A549 (cell line): ENCODE measurements at regions not wholly inside any gene's neighbourhood (a gene's known extent, or its start where the extent isn't known, plus 50 kb on each side); places are given as distances from the start of the nearest gene placed in this dataset.

ENCODE experiments used
- ATAC-seq, 2 experiments: fragments of 200-7000 bp in 1 of 2; fragments of >200 bp in 1 of 2; cut with Nextera tagmentation in 1 of 2; cut with Tn5 transposase in 1 of 2; 3 replicates each; pipeline versions ENCODE4 v1.8.0 to v1.9.1; 2018 to 2020; ENCODE audit warnings: mild to moderate bottlenecking in 1 of 2, moderate library complexity in 1 of 2
- CTCF ChIA-PET: fragments of 300-600 bp; sonication (Branson Sonifier 250); formaldehyde crosslinking; extraction: SDS; loops from one replicate; lab custom pipeline; 2021; ENCODE audit warnings: antibody characterized with exemption, inconsistent platforms; lab: Yijun Ruan, JAX
- POLR2A ChIA-PET: fragments of 350-600 bp; formaldehyde crosslinking; extraction: SDS; loops from one replicate; lab custom pipeline; 2021; ENCODE audit warnings: antibody characterized with exemption, inconsistent platforms; lab: Yijun Ruan, JAX
- DNase-seq, 2 experiments: peaks; one replicate each; pipeline versions ENCODE4 v3.0.0 to v3.0.0-alpha.2; 2011 to 2016; ENCODE audit warnings: low read depth in 1 of 2, low spot score in 1 of 2
- FAIRE-seq: peaks from 2 replicates; lab custom pipeline; 2011; peaks lifted over from hg19 to GRCh38; lab: Jason Lieb, UNC
- H3K27ac ChIP-seq, 2 experiments: fragments of >200 bp; sonication (Bioruptor Twin); formaldehyde crosslinking; 3 replicates each; pipeline ENCODE4 v1.5.1; 2016 to 2017
- H3K4me1 ChIP-seq: fragments of >200 bp; sonication (Bioruptor Twin); formaldehyde crosslinking; 3 replicates; pipeline ENCODE4 v1.6.1; 2016
- H3K4me2 ChIP-seq: fragments of >200 bp; sonication (Bioruptor Twin); formaldehyde crosslinking; 3 replicates; pipeline ENCODE4 v1.6.1; 2016
- H3K4me3 ChIP-seq: fragments of >200 bp; sonication (Bioruptor Twin); formaldehyde crosslinking; 3 replicates; pipeline ENCODE4 v1.5.1; 2016
- H3K9me3 ChIP-seq: fragments of >200 bp; sonication (Bioruptor Twin); formaldehyde crosslinking; 3 replicates; pipeline ENCODE4 v1.6.1; 2016
- CEBPB ChIP-seq, 2 experiments: fragments of >200 bp in 1 of 2; sonication (Bioruptor Twin) in 1 of 2; formaldehyde crosslinking in 1 of 2; IDR thresholded peaks; 2 replicates each; pipeline ENCODE4 v1.6.1; 2012 to 2016
- E2F6 ChIP-seq: IDR thresholded peaks from 2 replicates; pipeline ENCODE4 v1.6.1; 2012; ENCODE audit warnings: low read depth, borderline replicate concordance
- EHF ChIP-seq: fragments of 250-450 bp; sonication (Bioruptor Pico); IDR thresholded peaks from 2 replicates; pipeline ENCODE4 v1.5.0; 2020; ENCODE audit warnings: mild to moderate bottlenecking
- FOSB ChIP-seq: fragments of 250-450 bp; sonication (Bioruptor Pico); IDR thresholded peaks from 2 replicates; pipeline ENCODE4 v1.5.0; 2020; ENCODE audit warnings: mild to moderate bottlenecking, moderate library complexity
- FOSL2 ChIP-seq, 2 experiments: fragments of 450-650 bp in 1 of 2; fragments of >200 bp in 1 of 2; sonication (Bioruptor Twin) in 1 of 2; formaldehyde crosslinking; IDR thresholded peaks; 2 replicates each; pipeline versions ENCODE4 v1.5.0 to v1.6.1; 2016 to 2020; ENCODE audit warnings: mild to moderate bottlenecking in 1 of 2, moderate library complexity in 1 of 2
- MAFK ChIP-seq: fragments of 450-650 bp; IDR thresholded peaks from 2 replicates; pipeline ENCODE4 v1.6.1; 2014; ENCODE audit not compliant: partially characterized antibody
- MAX ChIP-seq: IDR thresholded peaks from 2 replicates; pipeline ENCODE4 v1.6.1; 2012
- NPAS2 ChIP-seq: fragments of 250-450 bp; sonication (Bioruptor Pico); IDR thresholded peaks from 2 replicates; pipeline ENCODE4 v1.8.0; 2022; ENCODE audit warnings: mild to moderate bottlenecking, moderate library complexity, borderline replicate concordance
- POLR2AphosphoS2 ChIP-seq: conservative IDR thresholded peaks from 2 replicates; pipeline ENCODE4 v1.6.1; 2012; ENCODE audit warnings: low read length, improper control_type of control experiment, inconsistent platforms
- RFX5 ChIP-seq: fragments of 450-650 bp; IDR thresholded peaks from 2 replicates; pipeline ENCODE4 v1.7.1; 2014; ENCODE audit warnings: antibody characterized with exemption, mild to moderate bottlenecking, moderate library complexity
- TP53 ChIP-seq: fragments of 250-450 bp; sonication (Bioruptor Pico); IDR thresholded peaks from 2 replicates; pipeline ENCODE4 v1.5.0; 2021; ENCODE audit warnings: mild to moderate bottlenecking, moderate library complexity
- ZNF302 ChIP-seq: fragments of 250-450 bp; sonication (Bioruptor Pico); IDR thresholded peaks from 2 replicates; pipeline ENCODE4 v1.9.0; 2021; ENCODE audit warnings: inconsistent platforms, mild to moderate bottlenecking, moderate library complexity
- WGBS: methylation state at CpG from one replicate; pipeline ENCODE4 v1.1.6; 2017; ENCODE audit errors: missing lambda C conversion rate; 5-methylcytosine and 5-hydroxymethylcytosine counted together
- TF ChIP-seq, protein P1 (sequence below): fragments of >200 bp; sonication (Bioruptor Twin); formaldehyde crosslinking; IDR thresholded peaks from 3 replicates; pipeline ENCODE4 v1.6.1; 2016
- TF ChIP-seq, protein P2 (sequence below): fragments of 150-350 bp; IDR thresholded peaks from 2 replicates; pipeline ENCODE4 v1.6.1; 2014; ENCODE audit warnings: low read depth, mild to moderate bottlenecking, low read length
- TF ChIP-seq, protein P3 (sequence below): IDR thresholded peaks from 2 replicates; pipeline ENCODE4 v1.6.1; 2012

DNA sequence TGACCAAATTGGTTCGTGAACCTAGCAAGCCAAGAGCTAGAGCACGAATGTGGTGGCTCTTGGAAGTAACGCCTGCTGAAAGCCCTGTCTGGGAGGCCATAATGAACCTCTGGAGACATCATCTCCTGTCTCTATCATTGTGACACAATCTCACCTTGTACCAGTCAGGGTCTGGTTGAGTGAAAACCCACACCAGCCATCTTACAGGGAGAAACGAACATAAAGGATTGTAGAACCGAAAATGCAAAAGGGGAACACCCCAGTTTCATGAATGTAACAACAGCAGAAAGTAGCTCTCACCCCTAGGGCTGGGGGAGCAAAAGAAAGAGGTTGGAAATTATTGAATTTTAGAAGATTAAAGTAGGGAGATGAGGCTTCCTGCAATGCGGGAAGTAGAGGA lies 50.9 kb upstream of the TAB2 start:
- POLR2A ChIA-PET = no interaction called here
- Histone ChIP-seq H3K27ac (no peak overlapping the region), H3K4me2 (no peak overlapping the region), H3K9me3 (no peaks in the 10 kb centered on the region), H3K4me1 (no peaks in the 10 kb centered on the region), H3K4me3 (no peak overlapping the region)
- no peak for ATAC-seq
- no peak for FAIRE-seq
- TF ChIP-seq NPAS2 (CRISPR knock-in tag) (no peak), POLR2AphosphoS2 (no peak)
- 38% methylated on average over 3 of the region's 6 CpGs for WGBS
- CTCF ChIA-PET = no interaction called here
- no peak for DNase-seq

DNA sequence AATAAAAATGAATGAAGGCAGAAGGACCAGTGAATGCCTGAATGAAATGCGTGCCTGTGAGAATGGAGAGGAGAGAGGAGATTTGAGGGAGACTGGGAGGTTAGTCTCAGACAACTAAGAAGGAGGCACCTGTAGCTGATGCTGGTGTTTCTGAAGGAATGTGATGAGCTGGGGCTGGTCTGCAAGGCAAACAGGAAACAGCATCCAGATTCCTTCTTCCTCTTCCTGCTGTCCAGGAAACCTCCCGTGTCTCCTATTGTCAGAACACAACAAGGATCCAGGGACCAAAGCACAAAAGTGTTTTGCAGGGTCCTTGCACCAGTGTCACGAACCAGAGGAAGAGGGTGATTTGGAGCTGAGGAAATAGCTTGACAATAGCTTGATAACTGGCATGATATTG lies 50.4 kb upstream of the TAB2 start:
- TF ChIP-seq POLR2AphosphoS2 (no peak), FOSB (no peak), ZNF302 (CRISPR knock-in tag) (no peak), RFX5 (no peak), EHF (no peak), FOSL2 (IDR thresholded peaks at IDR 0.05) (no peak), FOSL2 (CRISPR knock-in tag; IDR thresholded peaks at IDR 0.05) (no peak), E2F6 (no peak), CEBPB (IDR thresholded peaks at IDR 0.05) (no peak), MAX (no peak), TP53 (CRISPR knock-in tag) (no peak)
- TF ChIP-seq, protein P1, sequence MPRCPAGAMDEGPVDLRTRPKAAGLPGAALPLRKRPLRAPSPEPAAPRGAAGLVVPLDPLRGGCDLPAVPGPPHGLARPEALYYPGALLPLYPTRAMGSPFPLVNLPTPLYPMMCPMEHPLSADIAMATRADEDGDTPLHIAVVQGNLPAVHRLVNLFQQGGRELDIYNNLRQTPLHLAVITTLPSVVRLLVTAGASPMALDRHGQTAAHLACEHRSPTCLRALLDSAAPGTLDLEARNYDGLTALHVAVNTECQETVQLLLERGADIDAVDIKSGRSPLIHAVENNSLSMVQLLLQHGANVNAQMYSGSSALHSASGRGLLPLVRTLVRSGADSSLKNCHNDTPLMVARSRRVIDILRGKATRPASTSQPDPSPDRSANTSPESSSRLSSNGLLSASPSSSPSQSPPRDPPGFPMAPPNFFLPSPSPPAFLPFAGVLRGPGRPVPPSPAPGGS = no peak
- TF ChIP-seq, protein P2, sequence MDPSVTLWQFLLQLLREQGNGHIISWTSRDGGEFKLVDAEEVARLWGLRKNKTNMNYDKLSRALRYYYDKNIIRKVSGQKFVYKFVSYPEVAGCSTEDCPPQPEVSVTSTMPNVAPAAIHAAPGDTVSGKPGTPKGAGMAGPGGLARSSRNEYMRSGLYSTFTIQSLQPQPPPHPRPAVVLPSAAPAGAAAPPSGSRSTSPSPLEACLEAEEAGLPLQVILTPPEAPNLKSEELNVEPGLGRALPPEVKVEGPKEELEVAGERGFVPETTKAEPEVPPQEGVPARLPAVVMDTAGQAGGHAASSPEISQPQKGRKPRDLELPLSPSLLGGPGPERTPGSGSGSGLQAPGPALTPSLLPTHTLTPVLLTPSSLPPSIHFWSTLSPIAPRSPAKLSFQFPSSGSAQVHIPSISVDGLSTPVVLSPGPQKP = no peak
- TF ChIP-seq, protein P3, sequence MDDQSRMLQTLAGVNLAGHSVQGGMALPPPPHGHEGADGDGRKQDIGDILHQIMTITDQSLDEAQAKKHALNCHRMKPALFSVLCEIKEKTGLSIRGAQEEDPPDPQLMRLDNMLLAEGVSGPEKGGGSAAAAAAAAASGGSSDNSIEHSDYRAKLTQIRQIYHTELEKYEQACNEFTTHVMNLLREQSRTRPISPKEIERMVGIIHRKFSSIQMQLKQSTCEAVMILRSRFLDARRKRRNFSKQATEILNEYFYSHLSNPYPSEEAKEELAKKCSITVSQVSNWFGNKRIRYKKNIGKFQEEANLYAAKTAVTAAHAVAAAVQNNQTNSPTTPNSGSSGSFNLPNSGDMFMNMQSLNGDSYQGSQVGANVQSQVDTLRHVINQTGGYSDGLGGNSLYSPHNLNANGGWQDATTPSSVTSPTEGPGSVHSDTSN = no peak
- TF ChIP-seq, all 56 proteins: peak for 0
- CTCF ChIA-PET = no interaction called here
- FAIRE-seq (no peak), ATAC-seq (no peak), DNase-seq (no peak)
- Histone ChIP-seq H3K4me3 (no peak overlapping the region), H3K27ac (no peak overlapping the region), H3K9me3 (no peaks in the 10 kb centered on the region), H3K4me1 (no peaks in the 10 kb centered on the region), H3K4me2 (no peak overlapping the region)
- WGBS = 57% methylated on average over 3 of the region's 3 CpGs
- POLR2A ChIA-PET = no interaction called here

GRCh38 chr6:149267513-149268043 lies 49.9 kb upstream of the TAB2 start:
- no peak for FAIRE-seq
- POLR2A ChIA-PET = no interaction called here
- WGBS = 87% methylated on average over 12 of the region's 12 CpGs

More at GRCh38 chr6:149267513-149268043, 49.9 kb upstream of the TAB2 start:
- Histone ChIP-seq H3K9me3 (no peaks in the 10 kb centered on the region), H3K27ac (no peak overlapping the region), H3K4me2 (no peak overlapping the region), H3K4me3 (no peak overlapping the region), H3K4me1 (no peaks in the 10 kb centered on the region)
- no peak for TF ChIP-seq POLR2AphosphoS2
- peak; percentile 39 for TF ChIP-seq MAFK
- no peak for DNase-seq
- ATAC-seq = no peak
- CTCF ChIA-PET = interaction anchor here (1.0 kb wide), 1 partner anchor 14 kb away, joined by 7 read pairs; no protein-coding TSS in a partner anchor
